GM12874 (cell line): ENCODE measurements at regions not wholly inside any gene's neighbourhood (a gene's known extent, or its start where the extent isn't known, plus 50 kb on each side); places are given as distances from the start of the nearest gene placed in this dataset.

Experiments used
- CTCF ChIP-seq: IDR thresholded peaks from 2 replicates; pipeline ENCODE4 v1.5.1; 2011; ENCODE audit warnings: low read depth, mild to moderate bottlenecking, control low read depth, low read length, moderate library complexity; ENCODE audit not compliant: insufficient read depth

- no peak for TF ChIP-seq CTCF
Measured at GRCh38 chr2:217297096-217297495, 437.2 kb upstream of the TNP1 start.

GRCh38 chr2:217294818-217295217, 435.0 kb upstream of the TNP1 start:
- no peak for TF ChIP-seq CTCF

- no peak for TF ChIP-seq CTCF
Measured at GRCh38 chr2:217294211-217294610, 434.3 kb upstream of the TNP1 start.

GRCh38 chr2:217293607-217294006, 433.7 kb upstream of the TNP1 start:
- TF ChIP-seq CTCF = no peak

- TF ChIP-seq CTCF = no peak
Measured at GRCh38 chr2:217293046-217293445, 433.2 kb upstream of the TNP1 start.

- TF ChIP-seq CTCF = no peak
Measured at GRCh38 chr2:217291259-217291658, 431.4 kb upstream of the TNP1 start.

- TF ChIP-seq CTCF = no peak
Measured at GRCh38 chr2:217290467-217290866, 430.6 kb upstream of the TNP1 start.

GRCh38 chr2:217289907-217290280, 430.0 kb upstream of the TNP1 start:
- TF ChIP-seq CTCF = no peak
